ENCODE measurements at regions not wholly inside any gene's neighbourhood (a gene's known extent, or its start where the extent isn't known, plus 50 kb on each side); places are given as distances from the start of the nearest gene placed in this dataset.

- DNase-seq (ENCODE audit: low spot score) = no peak
- no peak for ATAC-seq (ENCODE audit: low FRiP score)
- TF ChIP-seq CTCF (IDR thresholded peaks at IDR 0.05) = no peak
Measured at GRCh38 chr18:66971960-66972359, 368.1 kb upstream of the CDH19 start.

- DNase-seq (ENCODE audit: low spot score) = no peak
- ATAC-seq (ENCODE audit: low FRiP score) = no peak
- TF ChIP-seq CTCF (IDR thresholded peaks at IDR 0.05) = no peak
Measured at GRCh38 chr18:66966171-66966570, 362.3 kb upstream of the CDH19 start.

GRCh38 chr18:66958309-66958708, 354.4 kb upstream of the CDH19 start:
- TF ChIP-seq CTCF (IDR thresholded peaks at IDR 0.05) = no peak
- no peak for ATAC-seq (ENCODE audit: low FRiP score)

GRCh38 chr18:66951750-66952149, 347.9 kb upstream of the CDH19 start:
- ATAC-seq (ENCODE audit: low FRiP score) (no peak), DNase-seq (ENCODE audit: low spot score) (no peak)
- TF ChIP-seq CTCF (IDR thresholded peaks at IDR 0.05) = no peak

More at GRCh38 chr18:66958309-66958708, 354.4 kb upstream of the CDH19 start:
- DNase-seq (ENCODE audit: low spot score) = no peak

GRCh38 chr18:66949419-66949818, 345.5 kb upstream of the CDH19 start:
- ATAC-seq (ENCODE audit: low FRiP score) (no peak), DNase-seq (ENCODE audit: low spot score) (no peak)
- no peak for TF ChIP-seq CTCF (IDR thresholded peaks at IDR 0.05)

GRCh38 chr18:66937546-66937945, 333.7 kb upstream of the CDH19 start:
- ATAC-seq (ENCODE audit: low FRiP score) = no peak
- TF ChIP-seq CTCF (IDR thresholded peaks at IDR 0.05) = no peak
- no peak for DNase-seq (ENCODE audit: low spot score)

- no peak for TF ChIP-seq CTCF (IDR thresholded peaks at IDR 0.05)
- no peak for DNase-seq (ENCODE audit: low spot score)
- no peak for ATAC-seq (ENCODE audit: low FRiP score)
Measured at GRCh38 chr18:66931010-66931409, 327.1 kb upstream of the CDH19 start.
